MM.1S (cell line): ENCODE measurements at regions not wholly inside any gene's neighbourhood (a gene's known extent, or its start where the extent isn't known, plus 50 kb on each side); places are given as distances from the start of the nearest gene placed in this dataset.
"Not testable (repeated sequence)": the region's sequence is repeated elsewhere in the genome, so short reads cannot be mapped to it uniquely, and the experiment has no call there.

Experiments used
- DNase-seq: peaks from one replicate; pipeline ENCODE4 v3.0.0-alpha.2; 2015
- H2AFZ ChIP-seq: fragments of 300-600 bp; sonication (generic); 2 replicates; pipeline ENCODE4 v1.6.0; 2016; ENCODE audit warnings: antibody characterized with exemption, low read length
- H3F3A ChIP-seq: fragments of 300-600 bp; sonication (generic); 2 replicates; pipeline ENCODE4 v1.6.1; 2016; ENCODE audit warnings: mild to moderate bottlenecking, antibody characterized with exemption, low read length, moderate library complexity, mixed read lengths; ENCODE audit not compliant: insufficient read depth
- H3K27ac ChIP-seq: fragments of 300-600 bp; sonication (generic); 2 replicates; pipeline ENCODE4 v1.5.1; 2016; ENCODE audit warnings: mild to moderate bottlenecking, low read length
- H3K27me3 ChIP-seq: fragments of 300-600 bp; sonication (generic); replicated peaks from 2 replicates; pipeline ENCODE4 v1.6.0; 2016; ENCODE audit warnings: low read length; ENCODE audit not compliant: insufficient read depth
- H3K36me3 ChIP-seq: fragments of 300-600 bp; sonication (generic); replicated peaks from 2 replicates; pipeline ENCODE4 v1.6.1; 2016; ENCODE audit warnings: mild to moderate bottlenecking, low read length, mixed read lengths; ENCODE audit not compliant: insufficient read depth
- H3K4me1 ChIP-seq: fragments of 300-600 bp; sonication (generic); 2 replicates; pipeline ENCODE4 v1.6.1; 2016; ENCODE audit warnings: low read length, mixed read lengths
- H3K4me2 ChIP-seq: fragments of 300-600 bp; sonication (generic); 2 replicates; pipeline ENCODE4 v1.6.0; 2016; ENCODE audit warnings: low read depth, low read length
- H3K4me3 ChIP-seq: fragments of 300-600 bp; sonication (generic); 2 replicates; pipeline ENCODE4 v1.5.1; 2016; ENCODE audit warnings: low read length, mixed read lengths
- H3K79me2 ChIP-seq: fragments of 300-600 bp; sonication (generic); 2 replicates; pipeline ENCODE4 v1.6.1; 2016; ENCODE audit warnings: mixed run types, low read length, mixed read lengths
- H3K9ac ChIP-seq: fragments of 300-600 bp; sonication (generic); 2 replicates; pipeline ENCODE4 v1.6.1; 2016; ENCODE audit warnings: low read length, mixed read lengths
- H3K9me2 ChIP-seq: fragments of 300-600 bp; sonication (generic); replicated peaks from 2 replicates; pipeline ENCODE4 v1.6.1; 2016; ENCODE audit warnings: mild to moderate bottlenecking, low read length, mixed read lengths; ENCODE audit not compliant: insufficient read depth
- H3K9me3 ChIP-seq: fragments of 300-600 bp; sonication (generic); replicated peaks from 2 replicates; pipeline ENCODE4 v1.6.1; 2016; ENCODE audit warnings: mild to moderate bottlenecking, low read length, mixed read lengths; ENCODE audit not compliant: insufficient read depth
- H4K20me1 ChIP-seq: fragments of 300-600 bp; sonication (generic); 2 replicates; pipeline ENCODE4 v1.6.1; 2016; ENCODE audit warnings: mild to moderate bottlenecking, low read length, moderate library complexity, mixed read lengths; ENCODE audit not compliant: insufficient read depth
- CTCF ChIP-seq: fragments of 300-600 bp; sonication (generic); IDR thresholded peaks from 2 replicates; pipeline ENCODE4 v1.5.1; 2016; ENCODE audit warnings: antibody characterized with exemption, low read length, mixed read lengths
- EZH2 ChIP-seq: fragments of 300-600 bp; sonication (generic); optimal IDR thresholded peaks from 2 replicates; pipeline ENCODE3; 2017; ENCODE audit warnings: low read depth, mild to moderate bottlenecking, antibody characterized with exemption, low read length, mixed read lengths
- EZH2phosphoT487 ChIP-seq: fragments of 300-600 bp; sonication (generic); IDR thresholded peaks from 2 replicates; pipeline ENCODE4 v1.6.1; 2018; ENCODE audit warnings: antibody characterized with exemption, low read length

- Histone ChIP-seq H3K9me3 (no peaks in the 10 kb centered on the region), H3K27ac (no peak overlapping the region), H3K79me2 (no peaks in the 10 kb centered on the region), H3K9me2 (no peaks in the 10 kb centered on the region), H3K36me3 (no peaks in the 10 kb centered on the region), H2AFZ (no peak overlapping the region), H3K4me3 (no peak overlapping the region), H3K4me2 (no peak overlapping the region), H3K4me1 (no peaks in the 10 kb centered on the region), H3K27me3 (no peaks in the 10 kb centered on the region), H4K20me1 (no peaks in the 10 kb centered on the region), H3K9ac (no peak overlapping the region), H3F3A (no peaks in the 10 kb centered on the region)
- TF ChIP-seq EZH2 (no peak), CTCF (no peak), EZH2phosphoT487 (no peak)
- DNase-seq, result no peak
Measured at GRCh38 chr6:82525775-82526495, 162.3 kb downstream of the TPBG start.

- H3K27me3 ChIP-seq, result not testable (repeated sequence)
Measured at GRCh38 chr6:82529960-82530460, 166.4 kb downstream of the TPBG start.

GRCh38 chr6:82534876-82535275 is 171.3 kb downstream of the TPBG start:
- Histone ChIP-seq H3K36me3 (no peaks in the 10 kb centered on the region), H3K4me3 (no peak overlapping the region), H3K9me2 (no peaks in the 10 kb centered on the region), H2AFZ (no peak overlapping the region), H3K9me3 (no peaks in the 10 kb centered on the region), H3K27ac (no peak overlapping the region), H3K79me2 (no peaks in the 10 kb centered on the region), H3K9ac (no peak overlapping the region), H3K4me1 (no peaks in the 10 kb centered on the region), H3K27me3 (no peaks in the 10 kb centered on the region), H3F3A (no peaks in the 10 kb centered on the region), H4K20me1 (no peaks in the 10 kb centered on the region), H3K4me2 (no peak overlapping the region)
- no peak for DNase-seq
- no peak for TF ChIP-seq EZH2phosphoT487
- no peak for TF ChIP-seq CTCF
- TF ChIP-seq EZH2, result no peak

More at GRCh38 chr6:82529960-82530460, 166.4 kb downstream of the TPBG start:
- not testable (repeated sequence) for H3K4me2 ChIP-seq, H3K9ac ChIP-seq, H4K20me1 ChIP-seq, H3K36me3 ChIP-seq, H3K27ac ChIP-seq, H3K4me1 ChIP-seq, H2AFZ ChIP-seq, H3F3A ChIP-seq, H3K9me2 ChIP-seq, H3K79me2 ChIP-seq, H3K9me3 ChIP-seq, DNase-seq, H3K4me3 ChIP-seq

GRCh38 chr6:82549480-82549879 is 185.9 kb downstream of the TPBG start:
- H3K9me2 ChIP-seq, H3K4me2 ChIP-seq, H3F3A ChIP-seq, H3K4me3 ChIP-seq, H3K79me2 ChIP-seq, H3K36me3 ChIP-seq, H3K9me3 ChIP-seq, H3K27me3 ChIP-seq, H4K20me1 ChIP-seq, H3K9ac ChIP-seq, H3K4me1 ChIP-seq, DNase-seq, H2AFZ ChIP-seq, H3K27ac ChIP-seq: not testable (repeated sequence)

- not testable (repeated sequence) for H3K9me3 ChIP-seq, H3F3A ChIP-seq, H2AFZ ChIP-seq, H3K36me3 ChIP-seq, H3K9me2 ChIP-seq, DNase-seq, H4K20me1 ChIP-seq, H3K79me2 ChIP-seq, H3K4me2 ChIP-seq, H3K4me3 ChIP-seq, H3K27me3 ChIP-seq, H3K4me1 ChIP-seq, H3K27ac ChIP-seq, H3K9ac ChIP-seq
Measured at GRCh38 chr6:82551311-82551710, 187.7 kb downstream of the TPBG start.
